ENCODE measurements at regions not wholly inside any gene's neighbourhood (a gene's known extent, or its start where the extent isn't known, plus 50 kb on each side); places are given as distances from the start of the nearest gene placed in this dataset.
"Not testable (repeated sequence)": the region's sequence is repeated elsewhere in the genome, so short reads cannot be mapped to it uniquely, and the experiment has no call there.

- DNase-seq: not testable (repeated sequence)
These were observed 846.4 kb downstream of the RPIA start for GRCh38 chr2:89537862-89538261.

- DNase-seq: not testable (repeated sequence)
These were observed 852.6 kb downstream of the RPIA start for GRCh38 chr2:89544110-89544509.

- not testable (repeated sequence) for DNase-seq
These were observed 887.7 kb downstream of the RPIA start for GRCh38 chr2:89579154-89579553.

- not testable (repeated sequence) for DNase-seq
These were observed 891.3 kb downstream of the RPIA start for GRCh38 chr2:89582816-89583215.

GRCh38 chr2:89584046-89584445, 892.6 kb downstream of the RPIA start:
- DNase-seq: not testable (repeated sequence)

GRCh38 chr2:89584868-89585557, 893.5 kb downstream of the RPIA start:
- not testable (repeated sequence) for DNase-seq

- DNase-seq: peak in 1 of 5 donors; percentile 20
These were observed 894.1 kb downstream of the RPIA start for GRCh38 chr2:89585558-89585920.

GRCh38 chr2:89599843-89600242, 908.4 kb downstream of the RPIA start:
- DNase-seq: not testable (repeated sequence)

- not testable (repeated sequence) for DNase-seq
These were observed 915.0 kb downstream of the RPIA start for GRCh38 chr2:89606514-89606913.

GRCh38 chr2:89610207-89610926, 918.9 kb downstream of the RPIA start:
- peak in 1 of 5 donors; percentile 8 for DNase-seq

GRCh38 chr2:89610927-89611515, 919.5 kb downstream of the RPIA start:
- not testable (repeated sequence) for DNase-seq

GRCh38 chr2:89611710-89612109, 920.2 kb downstream of the RPIA start:
- peak in 1 of 5 donors; percentile 15 for DNase-seq

- DNase-seq: not testable (repeated sequence)
These were observed 957.8 kb downstream of the RPIA start for GRCh38 chr2:89649268-89649667.

- not testable (repeated sequence) for DNase-seq
These were observed 987.8 kb downstream of the RPIA start for GRCh38 chr2:89679254-89679653.
